ENCODE measurements at regions not wholly inside any gene's neighbourhood (a gene's known extent, or its start where the extent isn't known, plus 50 kb on each side); places are given as distances from the start of the nearest gene placed in this dataset.

DNA sequence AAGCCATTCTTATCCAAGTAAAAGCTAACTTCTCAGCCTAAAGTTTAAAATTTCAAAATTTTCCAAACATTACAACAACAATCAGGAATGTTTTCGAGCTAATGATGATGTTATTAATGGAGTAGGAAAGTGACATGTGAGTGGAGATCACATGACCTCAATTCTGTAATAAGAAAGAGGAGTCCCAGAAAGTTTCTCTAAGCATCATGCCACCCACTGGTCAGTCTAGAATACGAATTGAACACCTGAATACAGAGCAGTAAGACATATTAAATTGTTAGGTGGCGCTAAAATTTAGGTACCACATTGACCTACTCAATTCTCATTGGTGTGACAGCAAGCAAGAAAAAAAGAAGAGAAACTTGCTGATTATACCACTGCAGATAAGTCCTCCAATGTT is 163.9 kb downstream of the DCLK3 start:
- no peaks in the 10 kb centered on the region for H3K9me3 Mint-ChIP-seq
- no CpG with 5 or more reads among the region's 3 CpGs for WGBS (ENCODE audit: extremely low coverage, insufficient read length, low lambda C conversion rate)
- H3K23me2 ChIP-seq (ENCODE audit: insufficient read length, low read depth, low read length, poor library complexity, severe bottlenecking) = no peaks in the 10 kb centered on the region

More for the DNA sequence above, 163.9 kb downstream of the DCLK3 start:
- no peaks in the 10 kb centered on the region for H4K20me1 ChIP-seq (ENCODE audit: control insufficient read depth, insufficient read depth, insufficient read length)
- no peak overlapping the region for H3K56ac ChIP-seq (ENCODE audit: insufficient read length, low read depth, low read length)
- no peak overlapping the region for H3K18ac ChIP-seq (ENCODE audit: insufficient read length, low read depth, low read length)
- H3K27ac ChIP-seq (ENCODE audit: insufficient read length, low read depth, low read length) = no peak overlapping the region
- no peak overlapping the region for H3K9ac ChIP-seq (ENCODE audit: extremely low read depth, insufficient read length, low read length)
- H3K36me3 Mint-ChIP-seq (ENCODE audit: insufficient read depth in 1 of 3, low read depth in 3 of 3) = no peaks in the 10 kb centered on the region
- H2AK5ac ChIP-seq (ENCODE audit: insufficient read length, low read length) = no peak overlapping the region
- H3K14ac ChIP-seq (ENCODE audit: insufficient read depth, low read length) = no peak overlapping the region
- H2BK15ac ChIP-seq (ENCODE audit: low read depth, low read length) = no peak overlapping the region
- no peaks in the 10 kb centered on the region for H3K79me1 ChIP-seq (ENCODE audit: insufficient read depth, low read depth, low read length, poor library complexity, severe bottlenecking)
- TF ChIP-seq, protein P1, sequence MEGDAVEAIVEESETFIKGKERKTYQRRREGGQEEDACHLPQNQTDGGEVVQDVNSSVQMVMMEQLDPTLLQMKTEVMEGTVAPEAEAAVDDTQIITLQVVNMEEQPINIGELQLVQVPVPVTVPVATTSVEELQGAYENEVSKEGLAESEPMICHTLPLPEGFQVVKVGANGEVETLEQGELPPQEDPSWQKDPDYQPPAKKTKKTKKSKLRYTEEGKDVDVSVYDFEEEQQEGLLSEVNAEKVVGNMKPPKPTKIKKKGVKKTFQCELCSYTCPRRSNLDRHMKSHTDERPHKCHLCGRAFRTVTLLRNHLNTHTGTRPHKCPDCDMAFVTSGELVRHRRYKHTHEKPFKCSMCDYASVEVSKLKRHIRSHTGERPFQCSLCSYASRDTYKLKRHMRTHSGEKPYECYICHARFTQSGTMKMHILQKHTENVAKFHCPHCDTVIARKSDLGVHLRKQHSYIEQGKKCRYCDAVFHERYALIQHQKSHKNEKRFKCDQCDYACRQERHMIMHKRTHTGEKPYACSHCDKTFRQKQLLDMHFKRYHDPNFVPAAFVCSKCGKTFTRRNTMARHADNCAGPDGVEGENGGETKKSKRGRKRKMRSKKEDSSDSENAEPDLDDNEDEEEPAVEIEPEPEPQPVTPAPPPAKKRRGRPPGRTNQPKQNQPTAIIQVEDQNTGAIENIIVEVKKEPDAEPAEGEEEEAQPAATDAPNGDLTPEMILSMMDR (conservative IDR thresholded peaks at IDR 0.05) = no peak
- no peaks in the 10 kb centered on the region; the same call in 1 of the 2 replicates for H3K27me3 Mint-ChIP-seq (ENCODE audit: low read depth)
- DNase-seq = no peak
- no peak overlapping the region for H2AFZ ChIP-seq (ENCODE audit: low read length)
- no peak overlapping the region for H3K4me2 ChIP-seq (ENCODE audit: insufficient read depth, insufficient read length, low read length)
- no peak overlapping the region for H4K91ac ChIP-seq (ENCODE audit: insufficient read length, low read depth, low read length)
- no peak overlapping the region for H2BK20ac ChIP-seq (ENCODE audit: low read depth, low read length, poor library complexity, severe bottlenecking)
- H3K4ac ChIP-seq (ENCODE audit: low read depth, low read length) = no peak overlapping the region
- H3K9me3 ChIP-seq (ENCODE audit: control insufficient read depth, low read depth, low read length) = no peaks in the 10 kb centered on the region
- no peak overlapping the region for H3K4me3 Mint-ChIP-seq
- H3K79me2 ChIP-seq (ENCODE audit: insufficient read depth, low read length) = no peaks in the 10 kb centered on the region
- H3T11ph ChIP-seq (ENCODE audit: low read length) = no peak overlapping the region
- H2BK120ac ChIP-seq (ENCODE audit: low read depth, low read length, poor library complexity, severe bottlenecking) = no peak overlapping the region
- no peak overlapping the region for H3K27ac Mint-ChIP-seq
- H4K5ac ChIP-seq (ENCODE audit: insufficient read length, low read depth, low read length) = no peak overlapping the region
- no peak overlapping the region for H2BK5ac ChIP-seq (ENCODE audit: insufficient read length, low read length)
- H2BK12ac ChIP-seq (ENCODE audit: insufficient read length, low read depth, low read length) = no peak overlapping the region
- H4K8ac ChIP-seq (replicated peaks; ENCODE audit: insufficient read length, low read depth, low read length) = no peak overlapping the region
- no peak overlapping the region for H3K23ac ChIP-seq (ENCODE audit: insufficient read length, low read depth, low read length)
- H3K27me3 ChIP-seq (ENCODE audit: insufficient read depth, low read length) = no peaks in the 10 kb centered on the region
- no peaks in the 10 kb centered on the region for H3K4me1 ChIP-seq (ENCODE audit: insufficient read depth, low read length)
- H3K4me1 Mint-ChIP-seq = no peaks in the 10 kb centered on the region

All from H9 (cell line).